ENCODE measurements at regions not wholly inside any gene's neighbourhood (a gene's known extent, or its start where the extent isn't known, plus 50 kb on each side); places are given as distances from the start of the nearest gene placed in this dataset.

DNA sequence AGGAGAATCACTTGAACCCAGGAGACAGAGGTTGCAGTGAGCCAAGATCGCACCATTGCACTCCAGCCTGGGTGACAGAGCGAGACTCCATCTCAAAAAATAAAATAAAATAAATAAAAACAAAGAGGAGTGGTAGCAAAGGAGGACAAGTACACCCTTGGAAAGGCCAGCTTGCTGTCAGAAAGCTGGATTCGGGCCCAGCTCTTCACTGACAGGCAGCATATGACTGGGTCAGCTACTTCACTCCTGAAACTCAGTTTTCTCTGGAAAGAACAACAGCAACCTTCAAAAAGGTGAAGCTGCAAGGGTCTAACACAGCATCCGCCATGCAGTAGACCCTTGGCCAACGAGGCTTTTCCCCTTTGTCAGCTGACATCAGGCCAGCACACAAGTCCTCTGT is 156.0 kb upstream of the TIAM1 start:
- TF ChIP-seq, protein P1, sequence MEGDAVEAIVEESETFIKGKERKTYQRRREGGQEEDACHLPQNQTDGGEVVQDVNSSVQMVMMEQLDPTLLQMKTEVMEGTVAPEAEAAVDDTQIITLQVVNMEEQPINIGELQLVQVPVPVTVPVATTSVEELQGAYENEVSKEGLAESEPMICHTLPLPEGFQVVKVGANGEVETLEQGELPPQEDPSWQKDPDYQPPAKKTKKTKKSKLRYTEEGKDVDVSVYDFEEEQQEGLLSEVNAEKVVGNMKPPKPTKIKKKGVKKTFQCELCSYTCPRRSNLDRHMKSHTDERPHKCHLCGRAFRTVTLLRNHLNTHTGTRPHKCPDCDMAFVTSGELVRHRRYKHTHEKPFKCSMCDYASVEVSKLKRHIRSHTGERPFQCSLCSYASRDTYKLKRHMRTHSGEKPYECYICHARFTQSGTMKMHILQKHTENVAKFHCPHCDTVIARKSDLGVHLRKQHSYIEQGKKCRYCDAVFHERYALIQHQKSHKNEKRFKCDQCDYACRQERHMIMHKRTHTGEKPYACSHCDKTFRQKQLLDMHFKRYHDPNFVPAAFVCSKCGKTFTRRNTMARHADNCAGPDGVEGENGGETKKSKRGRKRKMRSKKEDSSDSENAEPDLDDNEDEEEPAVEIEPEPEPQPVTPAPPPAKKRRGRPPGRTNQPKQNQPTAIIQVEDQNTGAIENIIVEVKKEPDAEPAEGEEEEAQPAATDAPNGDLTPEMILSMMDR (IDR thresholded peaks at IDR 0.05) = no peak
- TF ChIP-seq SP1 (CRISPR knock-in tag; conservative IDR thresholded peaks at IDR 0.05) = no peak
- TF ChIP-seq, protein P2, sequence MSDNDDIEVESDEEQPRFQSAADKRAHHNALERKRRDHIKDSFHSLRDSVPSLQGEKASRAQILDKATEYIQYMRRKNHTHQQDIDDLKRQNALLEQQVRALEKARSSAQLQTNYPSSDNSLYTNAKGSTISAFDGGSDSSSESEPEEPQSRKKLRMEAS (CRISPR knock-in tag; IDR thresholded peaks at IDR 0.05) = no peak
- TF ChIP-seq, protein P3, sequence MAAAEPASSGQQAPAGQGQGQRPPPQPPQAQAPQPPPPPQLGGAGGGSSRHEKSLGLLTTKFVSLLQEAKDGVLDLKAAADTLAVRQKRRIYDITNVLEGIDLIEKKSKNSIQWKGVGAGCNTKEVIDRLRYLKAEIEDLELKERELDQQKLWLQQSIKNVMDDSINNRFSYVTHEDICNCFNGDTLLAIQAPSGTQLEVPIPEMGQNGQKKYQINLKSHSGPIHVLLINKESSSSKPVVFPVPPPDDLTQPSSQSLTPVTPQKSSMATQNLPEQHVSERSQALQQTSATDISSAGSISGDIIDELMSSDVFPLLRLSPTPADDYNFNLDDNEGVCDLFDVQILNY (CRISPR knock-in tag; IDR thresholded peaks at IDR 0.05) = no peak
- TF ChIP-seq CREM (CRISPR knock-in tag; IDR thresholded peaks at IDR 0.05) = no peak
- TF ChIP-seq, protein P4, sequence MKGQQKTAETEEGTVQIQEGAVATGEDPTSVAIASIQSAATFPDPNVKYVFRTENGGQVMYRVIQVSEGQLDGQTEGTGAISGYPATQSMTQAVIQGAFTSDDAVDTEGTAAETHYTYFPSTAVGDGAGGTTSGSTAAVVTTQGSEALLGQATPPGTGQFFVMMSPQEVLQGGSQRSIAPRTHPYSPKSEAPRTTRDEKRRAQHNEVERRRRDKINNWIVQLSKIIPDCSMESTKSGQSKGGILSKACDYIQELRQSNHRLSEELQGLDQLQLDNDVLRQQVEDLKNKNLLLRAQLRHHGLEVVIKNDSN (CRISPR knock-in tag; IDR thresholded peaks at IDR 0.05) = no peak
- TF ChIP-seq ETV6 (CRISPR knock-in tag; IDR thresholded peaks at IDR 0.05) = no peak

All from WTC11 (cell line).